ENCODE measurements at regions not wholly inside any gene's neighbourhood (a gene's known extent, or its start where the extent isn't known, plus 50 kb on each side); places are given as distances from the start of the nearest gene placed in this dataset.

DNA sequence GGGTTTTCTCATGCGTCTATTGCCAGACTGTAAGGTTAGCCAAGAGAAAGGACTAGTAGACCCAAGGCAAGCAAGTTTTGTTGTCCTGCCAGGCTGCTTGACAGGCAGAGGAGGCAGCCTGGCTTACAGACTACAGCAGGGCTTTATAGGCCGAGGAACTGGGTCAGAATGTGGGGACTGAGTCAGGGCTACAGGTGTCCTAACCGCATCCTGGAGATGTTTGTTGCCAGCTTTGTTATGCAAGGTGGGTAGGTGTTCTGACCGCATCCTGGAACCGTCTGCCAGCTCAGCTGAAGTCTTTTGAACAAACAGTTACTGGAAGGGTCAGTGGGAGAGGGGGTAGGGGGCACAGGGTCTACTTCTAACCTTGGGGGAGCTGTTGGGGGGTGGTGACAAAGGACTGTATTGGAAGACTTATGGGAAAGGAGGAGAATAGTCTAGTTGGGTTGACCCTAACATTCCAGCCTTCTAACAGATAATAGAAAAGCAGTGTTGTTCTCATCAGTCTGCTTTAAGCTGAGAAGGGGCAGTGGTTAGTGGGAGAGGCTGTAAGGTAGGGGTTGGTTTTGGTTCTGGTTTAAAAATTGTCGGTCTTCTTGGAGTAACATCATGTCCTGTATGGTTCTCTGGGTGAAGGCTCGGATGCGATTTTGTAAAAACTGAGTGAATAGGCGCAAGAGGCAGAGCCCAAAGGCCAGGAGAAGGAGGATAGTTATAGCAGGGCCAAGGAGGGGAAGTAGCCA, 913.8 kb upstream of the SLITRK5 start:
- peak; percentile 58 for DNase-seq

DNA sequence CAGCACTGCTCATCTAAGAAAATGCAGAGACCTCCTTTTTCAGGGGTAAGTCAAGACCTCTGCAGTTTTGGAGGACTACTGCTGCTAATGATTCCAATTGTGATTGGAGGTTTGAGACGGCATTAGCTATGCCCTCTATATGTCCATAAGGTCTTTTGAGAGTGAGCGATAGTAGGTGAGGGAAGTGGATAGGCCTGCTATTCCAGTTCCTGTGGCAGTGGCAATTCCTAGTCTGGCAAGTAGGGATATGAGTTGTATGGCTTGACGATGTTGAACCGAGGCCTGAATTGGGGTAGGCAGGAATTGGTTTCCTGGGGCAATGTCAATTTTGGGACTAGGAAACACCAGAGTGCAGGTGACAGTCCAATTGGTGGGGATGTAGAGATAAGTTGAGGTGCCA, 913.1 kb upstream of the SLITRK5 start:
- no peak for DNase-seq

DNA sequence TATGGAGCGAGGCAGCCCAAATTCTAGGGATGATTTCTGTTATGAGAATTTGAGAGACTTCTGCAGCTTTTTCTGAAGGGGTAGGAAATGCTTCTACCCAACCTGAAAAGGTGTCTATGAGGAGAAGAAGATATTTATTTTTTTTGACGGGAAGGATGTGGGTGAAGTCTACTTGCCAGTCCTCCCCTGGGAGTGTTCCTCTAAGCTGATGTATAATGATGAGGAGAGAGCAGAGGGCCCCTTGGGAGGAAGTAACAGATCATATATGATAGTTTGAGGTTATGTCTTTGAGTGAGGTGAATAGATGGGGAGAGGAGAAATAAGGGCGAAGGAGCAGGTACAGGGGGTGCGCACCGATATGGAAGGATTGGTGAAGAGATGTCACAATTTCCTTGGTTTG, 910.6 kb upstream of the SLITRK5 start:
- DNase-seq = no peak

DNA sequence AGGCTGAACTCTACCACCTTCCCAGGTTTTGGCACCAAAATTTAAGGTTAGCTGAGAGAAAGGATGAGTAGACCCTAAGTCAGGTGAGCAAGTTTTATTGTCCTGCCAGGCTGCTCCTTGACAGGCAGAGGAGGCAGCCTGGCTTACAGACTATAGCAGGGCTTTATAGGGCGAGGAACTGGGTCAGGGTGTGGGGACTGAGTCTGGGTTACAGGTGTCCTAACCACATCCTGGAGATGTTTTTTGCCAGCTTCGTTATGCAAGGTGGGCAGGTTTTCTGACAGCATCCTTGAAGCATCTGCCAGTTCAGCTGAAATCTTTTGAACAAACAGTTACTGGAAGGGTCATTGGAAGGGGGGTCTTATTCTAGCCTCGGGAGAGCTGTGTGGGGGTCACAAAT, 905.7 kb upstream of the SLITRK5 start:
- DNase-seq = no peak

DNA sequence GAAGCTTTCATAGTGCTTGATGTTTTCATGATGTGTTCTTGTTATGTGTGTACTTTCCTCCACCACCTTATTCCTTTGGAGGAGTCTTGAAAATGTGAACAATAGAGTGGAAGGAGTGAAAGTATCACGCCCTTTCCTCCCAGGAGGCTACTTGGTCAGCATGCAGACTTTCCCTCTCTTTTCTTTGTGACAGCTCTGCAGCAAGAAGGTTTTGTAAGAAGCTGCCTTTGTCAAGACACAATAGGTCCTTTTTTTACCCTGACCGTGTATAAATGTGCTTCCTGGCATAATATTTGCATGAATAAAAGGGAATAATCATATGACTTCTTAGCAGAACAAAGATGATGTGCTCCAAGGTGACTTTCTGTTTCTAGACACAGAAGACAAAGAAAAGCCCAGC, 882.6 kb upstream of the SLITRK5 start:
- DNase-seq = no peak

DNA sequence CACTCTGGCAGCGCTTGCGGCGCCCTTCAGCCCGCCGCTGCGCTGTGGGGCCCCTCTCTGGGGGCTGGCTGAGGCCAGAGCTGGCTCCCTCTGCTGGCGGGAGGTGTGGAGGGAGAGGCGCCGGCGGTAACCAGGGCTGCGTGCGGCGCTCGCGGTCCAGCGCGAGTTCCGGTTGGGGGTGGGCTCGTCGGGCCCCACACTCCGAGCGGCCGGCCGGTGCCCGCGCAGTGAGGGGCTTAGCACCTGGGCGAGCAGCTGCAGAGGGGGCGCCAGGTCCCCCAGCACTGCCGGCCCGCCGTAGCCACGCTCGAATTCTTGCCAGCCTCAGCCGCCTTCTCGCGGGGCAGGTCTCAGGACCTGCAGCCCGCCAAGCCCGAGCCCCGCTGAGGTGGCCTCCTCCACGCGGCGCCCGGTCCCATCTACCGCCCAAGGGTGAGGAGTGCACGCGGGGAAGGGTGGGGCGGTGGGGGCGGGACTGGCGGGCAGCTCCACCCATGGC, 879.0 kb upstream of the SLITRK5 start:
- no peak for DNase-seq

DNA sequence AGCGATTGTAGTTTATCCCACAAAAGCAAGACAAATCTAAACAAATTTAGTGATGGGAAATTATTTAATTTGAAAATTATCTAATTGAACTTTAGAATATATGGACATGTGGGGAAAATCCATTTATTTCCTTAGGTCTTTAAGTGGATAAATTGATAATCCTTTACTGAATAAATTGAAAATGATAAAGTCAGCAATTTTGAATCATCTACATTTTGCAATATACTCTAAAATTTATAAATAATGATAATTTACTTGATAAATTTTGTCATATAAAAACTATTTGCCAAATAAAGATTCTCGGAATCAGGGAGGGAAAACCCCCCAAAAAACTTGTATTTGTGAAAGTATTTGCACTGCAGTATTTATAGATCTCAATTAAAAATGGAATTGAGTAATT, 875.3 kb upstream of the SLITRK5 start:
- DNase-seq = no peak

DNA sequence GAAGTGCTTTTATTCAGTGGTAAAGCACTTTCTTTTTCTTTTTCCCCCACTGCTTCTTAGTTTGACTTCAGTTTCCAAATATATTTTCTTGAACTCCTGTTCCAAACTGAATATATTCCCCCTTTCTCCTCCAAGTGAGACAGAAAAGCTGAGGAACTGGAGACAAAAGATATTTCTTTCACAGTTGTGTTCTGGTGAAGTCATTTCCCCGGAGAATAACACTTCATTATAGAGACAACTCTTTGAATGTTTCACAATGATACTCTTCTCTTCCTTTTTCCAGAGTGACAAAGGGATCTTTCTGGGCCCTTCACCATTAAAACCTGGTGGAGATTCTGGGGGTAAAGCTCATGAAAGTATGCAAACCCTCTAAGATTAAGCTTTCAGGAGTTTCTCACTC, 860.8 kb upstream of the SLITRK5 start:
- DNase-seq = no peak

DNA sequence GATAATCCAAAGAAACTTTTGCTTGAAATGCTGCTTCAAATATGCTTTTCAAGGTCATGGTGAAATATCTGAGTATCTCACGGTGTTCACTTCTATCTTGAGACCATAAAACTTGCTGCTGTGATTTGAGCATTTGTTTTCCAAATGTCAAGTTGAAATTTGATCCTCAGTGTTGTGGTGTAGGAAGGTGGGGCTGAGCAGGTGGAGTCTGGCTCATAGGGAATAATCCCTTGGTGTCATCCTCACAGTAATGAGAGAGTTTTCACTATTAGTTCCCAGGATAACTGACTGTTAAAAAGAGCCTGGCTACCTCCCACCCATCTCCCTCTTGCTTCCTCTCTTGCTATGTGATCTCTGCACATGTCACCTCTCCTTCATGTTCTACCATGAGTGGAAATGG, 858.0 kb upstream of the SLITRK5 start:
- no peak for DNase-seq

DNA sequence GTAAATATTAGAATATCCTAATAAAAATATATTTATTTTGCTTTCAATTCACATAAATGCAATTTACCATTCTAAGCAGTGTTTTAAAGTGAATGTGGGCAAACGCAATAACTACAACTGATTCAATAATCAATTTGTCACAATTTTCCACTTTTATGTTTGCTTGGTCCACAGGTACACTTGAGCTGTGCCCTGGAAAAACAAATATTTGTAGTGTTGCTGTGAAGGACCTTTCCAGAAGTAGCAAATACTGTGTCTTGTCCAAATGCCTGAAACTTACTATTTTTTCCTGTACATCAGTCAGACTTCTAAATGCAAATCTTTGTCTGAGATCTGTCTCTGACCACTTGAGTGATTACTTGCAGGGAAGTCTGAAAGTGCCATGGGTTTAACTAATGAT, 845.8 kb upstream of the SLITRK5 start:
- DNase-seq = no peak

DNA sequence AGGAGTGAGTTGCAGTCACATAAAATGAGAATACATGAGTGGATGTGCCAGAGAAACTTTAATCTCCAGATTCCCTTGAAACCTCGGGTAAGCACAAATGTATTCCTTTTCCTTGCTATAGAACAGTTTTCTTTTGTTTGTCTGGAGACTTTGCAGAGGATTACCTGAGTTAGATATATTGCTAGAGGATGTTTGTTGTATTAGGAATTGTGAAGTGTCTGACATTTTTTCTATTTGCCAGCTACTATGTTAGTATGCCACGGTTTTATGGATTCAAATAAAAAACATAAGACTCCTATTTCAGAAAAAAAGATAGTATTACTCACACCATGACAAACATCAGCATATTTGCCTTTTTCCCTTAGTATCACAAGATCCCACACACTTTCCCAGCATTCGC, 844.9 kb upstream of the SLITRK5 start:
- DNase-seq = no peak

DNA sequence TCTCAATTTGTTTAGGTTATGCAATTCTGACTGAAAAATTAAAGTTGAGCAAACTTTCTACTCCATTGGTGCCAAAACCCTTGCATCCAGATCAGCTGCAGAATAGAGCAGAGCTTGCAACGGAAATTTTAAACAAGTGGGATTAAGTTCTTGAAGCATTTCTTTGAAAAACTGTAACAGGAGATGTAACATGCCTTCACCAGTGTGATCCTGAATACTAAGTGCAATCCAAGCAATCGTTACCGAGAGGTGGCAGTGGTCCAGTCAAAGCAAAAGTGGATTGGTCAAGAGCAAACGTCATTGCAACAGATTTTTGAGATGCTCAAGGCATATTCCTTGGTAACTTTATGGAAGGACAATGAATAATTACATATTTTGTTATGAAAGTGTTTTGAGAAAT, 841.1 kb upstream of the SLITRK5 start:
- DNase-seq = no peak

DNA sequence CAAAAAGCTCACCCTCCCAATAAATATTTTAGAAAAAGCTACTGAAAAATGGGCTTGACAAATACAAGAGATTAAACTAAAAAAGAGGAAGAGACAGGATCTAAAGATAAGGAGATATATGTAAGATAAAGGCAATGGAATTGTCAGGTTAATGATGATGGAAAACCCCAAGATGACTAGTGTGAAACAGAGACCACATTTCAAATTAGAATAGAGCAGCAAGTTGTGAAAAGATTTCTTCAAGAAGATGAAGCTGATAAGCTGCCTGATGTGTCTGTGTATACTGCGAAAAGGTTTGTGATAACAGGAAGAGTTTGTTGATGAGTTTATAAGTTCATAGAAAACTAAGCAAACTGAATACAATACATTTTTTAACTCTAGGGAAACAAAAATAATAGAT, 840.1 kb upstream of the SLITRK5 start:
- no peak for DNase-seq

DNA sequence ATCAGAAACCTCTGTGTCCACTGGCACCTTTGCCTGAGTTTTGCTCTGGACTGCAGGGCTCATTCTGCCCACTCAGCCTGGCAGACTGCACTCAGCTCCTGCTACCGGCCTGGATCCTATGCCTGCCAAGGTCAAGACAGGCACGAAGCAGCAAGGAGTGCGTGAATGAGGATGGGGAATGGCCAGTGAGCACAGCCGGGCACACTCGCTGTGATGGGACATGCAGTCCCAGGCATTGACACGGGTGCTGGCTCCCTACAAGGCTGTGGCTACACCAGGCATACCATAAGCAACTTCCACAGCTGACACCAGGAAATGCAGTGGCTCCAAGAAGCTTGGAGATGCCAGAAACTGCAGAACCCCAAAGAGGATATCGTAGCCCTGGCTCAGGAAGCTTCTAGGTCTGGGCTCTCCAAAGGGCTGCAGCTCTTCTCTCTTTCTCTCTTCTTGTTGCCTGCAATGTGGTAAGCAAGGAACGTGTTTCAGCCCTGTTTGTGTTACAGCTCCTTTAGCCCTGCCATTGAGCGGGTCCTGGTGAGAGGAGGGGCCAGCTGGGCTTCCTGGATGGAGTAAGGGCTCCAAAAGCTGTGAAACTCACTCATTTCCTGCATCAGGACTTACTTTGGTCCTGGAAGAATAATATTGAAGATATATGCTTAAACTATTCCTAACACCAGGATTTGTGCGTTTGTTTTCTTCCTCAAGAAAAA, 832.6 kb upstream of the SLITRK5 start:
- peak; percentile 68 for DNase-seq

DNA sequence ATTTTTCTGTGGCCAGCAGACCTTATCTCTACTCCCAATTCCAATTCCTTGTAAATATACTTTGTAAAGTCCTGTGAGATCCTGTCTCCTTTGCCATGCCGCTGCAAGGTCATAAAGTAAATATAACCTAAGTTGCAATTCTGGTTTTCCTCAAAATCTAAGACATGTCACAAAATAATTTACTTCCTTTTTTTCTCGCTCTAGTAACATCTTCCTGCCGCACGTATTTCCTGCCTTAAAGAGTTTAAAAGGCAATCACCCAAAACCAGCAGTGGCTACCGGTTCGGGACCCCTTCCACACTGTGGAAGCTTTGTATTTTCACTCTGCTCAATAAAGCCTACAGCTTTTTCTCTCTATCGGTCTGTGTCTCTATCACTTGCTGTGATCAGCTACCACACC, 832.0 kb upstream of the SLITRK5 start:
- no peak for DNase-seq

DNA sequence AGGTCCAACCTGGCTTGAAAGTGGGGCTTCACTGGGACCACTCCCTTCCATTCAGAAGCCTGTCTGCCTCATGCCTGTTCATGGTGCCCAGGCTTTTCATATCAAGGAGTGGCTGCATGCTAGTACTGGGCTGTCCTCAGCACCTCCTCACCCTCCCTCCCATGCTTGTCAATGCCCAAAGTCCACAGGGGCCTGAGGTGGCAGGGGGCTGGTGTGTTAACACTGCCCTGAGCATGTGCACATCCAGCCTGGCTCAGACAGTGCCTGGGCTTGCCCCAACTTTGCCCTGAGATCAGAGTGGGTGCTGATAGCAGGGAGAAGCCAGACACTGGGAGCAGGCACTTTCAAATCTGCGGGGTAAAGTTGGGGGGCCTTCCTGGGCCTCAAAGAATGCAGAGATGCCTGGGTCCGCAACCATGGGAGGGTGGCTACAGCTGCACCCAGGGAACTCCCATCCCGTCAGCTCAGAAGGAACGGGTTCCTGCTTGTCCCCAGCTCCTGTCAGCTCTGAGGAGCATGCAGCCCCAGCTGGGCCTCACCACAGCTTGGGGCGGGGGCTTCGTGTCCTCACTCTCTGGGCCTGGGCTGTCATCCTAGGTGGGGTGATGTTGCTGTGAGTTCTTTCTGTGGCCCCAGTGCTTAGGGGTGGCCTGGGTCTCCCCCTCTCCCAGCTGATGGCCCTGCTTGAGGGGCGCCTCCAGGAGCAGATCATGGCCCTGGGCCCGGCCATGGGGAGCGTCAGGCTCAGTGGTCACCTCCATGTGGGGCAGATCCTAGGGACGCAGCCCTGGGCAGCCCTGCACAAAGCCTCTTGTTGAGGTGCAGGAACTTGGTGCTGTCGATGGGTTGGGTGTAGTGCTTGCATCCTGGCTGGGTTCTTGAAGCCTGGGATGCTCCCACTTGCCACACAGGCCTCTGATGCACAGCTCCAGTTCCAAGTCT, 830.6 kb upstream of the SLITRK5 start:
- no peak for DNase-seq

DNA sequence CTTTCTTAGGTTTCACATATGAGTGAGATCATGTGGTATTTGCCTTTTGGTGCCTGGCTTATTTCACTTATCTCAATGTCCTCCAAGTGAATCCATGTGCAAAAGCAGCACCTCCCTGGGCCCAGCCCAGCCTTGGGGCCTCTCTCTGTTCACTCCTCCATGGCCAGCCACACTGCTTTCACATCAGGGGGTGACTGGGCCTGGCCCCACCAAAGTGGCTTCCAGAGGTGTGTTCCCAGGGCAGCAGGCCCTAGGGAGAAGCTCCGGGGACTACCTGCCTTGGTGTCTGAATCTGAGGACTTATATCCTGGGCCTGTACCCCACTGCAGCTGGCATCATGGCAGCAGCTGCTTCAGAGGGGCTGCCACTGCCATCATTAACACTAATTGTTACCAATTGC, 829.9 kb upstream of the SLITRK5 start:
- no peak for DNase-seq

DNA sequence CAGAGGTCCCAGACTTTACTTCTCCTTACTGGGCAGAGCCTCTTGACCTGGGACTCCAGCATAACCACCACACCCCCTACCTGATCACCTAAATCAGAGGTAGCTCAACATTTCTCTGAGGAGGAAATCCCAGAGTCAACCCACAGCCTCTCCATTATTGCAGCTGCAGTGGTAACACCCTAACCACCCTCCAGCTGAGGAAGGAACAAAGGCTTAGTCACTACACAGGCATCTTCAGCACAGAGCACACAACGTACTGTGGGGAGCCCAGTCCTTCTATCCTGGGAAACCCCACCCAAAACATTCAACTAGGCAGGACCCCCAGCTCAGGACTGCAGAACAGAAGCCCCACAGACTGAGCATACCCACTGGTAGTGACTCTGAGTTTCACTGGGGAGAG, 824.7 kb upstream of the SLITRK5 start:
- no peak for DNase-seq

DNA sequence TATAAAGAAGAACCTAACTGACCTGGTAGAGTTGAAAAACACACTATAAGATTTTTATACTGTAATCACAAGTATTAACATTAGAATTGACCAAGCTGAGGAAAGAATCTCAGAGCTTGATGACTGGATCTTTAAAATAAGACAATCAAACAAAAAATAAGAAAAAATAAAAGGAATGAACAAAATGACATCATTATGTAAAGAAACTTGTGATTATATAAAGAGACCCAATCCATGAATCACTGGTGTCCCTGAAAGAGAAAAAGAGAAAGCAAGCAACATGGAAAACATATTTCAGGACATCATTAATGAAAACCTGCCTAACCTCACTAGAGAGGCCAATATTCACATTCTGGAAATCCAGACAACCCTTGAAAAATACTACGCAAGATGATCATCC, 822.5 kb upstream of the SLITRK5 start:
- no peak for DNase-seq

DNA sequence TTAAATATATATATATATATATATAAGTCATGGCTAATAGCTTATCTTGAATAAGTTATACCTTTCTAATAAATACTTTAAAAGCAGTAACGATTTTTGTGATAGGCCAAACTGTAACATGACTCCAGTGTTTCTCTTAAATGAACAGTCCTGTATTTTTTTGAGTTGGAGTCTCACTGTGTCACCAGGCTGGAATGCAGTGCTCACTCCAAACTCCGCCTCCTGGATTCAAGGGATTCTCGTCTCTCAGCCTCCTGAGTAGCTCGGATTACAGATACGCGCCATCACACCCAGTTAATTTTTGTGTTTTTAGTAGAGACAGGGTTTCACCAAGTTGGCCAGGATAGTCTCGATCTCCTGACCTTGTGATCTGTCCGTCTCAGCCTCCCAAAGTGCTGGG, 814.2 kb upstream of the SLITRK5 start:
- DNase-seq = peak; percentile 83

DNA sequence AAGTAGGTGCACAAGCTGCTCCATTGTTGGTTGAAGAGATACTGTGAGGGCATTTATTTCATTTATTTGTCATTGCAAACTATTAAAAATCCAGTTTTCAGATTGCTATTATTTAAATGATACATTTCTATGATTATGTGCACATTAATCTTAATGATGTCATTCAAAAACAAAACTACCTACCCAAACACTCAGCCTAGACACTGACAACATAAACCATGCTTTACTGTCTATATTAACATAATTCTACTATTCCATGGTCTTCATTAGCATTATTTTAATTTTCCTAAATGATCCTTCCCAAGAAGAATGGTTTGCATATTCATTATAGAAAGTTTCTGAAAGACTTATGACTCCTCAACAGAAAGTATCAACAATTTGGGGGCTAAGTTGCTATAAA, 813.0 kb upstream of the SLITRK5 start:
- DNase-seq = no peak

DNA sequence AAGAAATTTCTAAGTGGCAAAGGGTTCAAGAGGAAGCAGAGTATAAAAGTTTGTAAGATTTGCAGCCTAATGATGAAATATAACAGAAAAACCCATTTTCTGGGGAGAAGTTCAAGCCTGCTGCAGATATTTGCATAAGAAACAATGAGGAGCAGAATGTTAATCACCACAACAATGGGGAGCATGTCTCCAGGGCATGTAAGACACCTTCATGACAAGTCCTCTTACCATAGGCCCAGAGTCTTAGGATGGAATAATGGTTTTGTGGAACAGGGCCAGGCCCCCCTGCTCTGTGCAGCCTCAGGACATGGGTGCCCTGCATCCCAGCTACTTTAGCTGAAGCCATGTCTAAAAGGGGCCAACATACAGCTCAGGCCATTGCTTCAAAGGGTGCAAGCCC, 809.0 kb upstream of the SLITRK5 start:
- DNase-seq = no peak

DNA sequence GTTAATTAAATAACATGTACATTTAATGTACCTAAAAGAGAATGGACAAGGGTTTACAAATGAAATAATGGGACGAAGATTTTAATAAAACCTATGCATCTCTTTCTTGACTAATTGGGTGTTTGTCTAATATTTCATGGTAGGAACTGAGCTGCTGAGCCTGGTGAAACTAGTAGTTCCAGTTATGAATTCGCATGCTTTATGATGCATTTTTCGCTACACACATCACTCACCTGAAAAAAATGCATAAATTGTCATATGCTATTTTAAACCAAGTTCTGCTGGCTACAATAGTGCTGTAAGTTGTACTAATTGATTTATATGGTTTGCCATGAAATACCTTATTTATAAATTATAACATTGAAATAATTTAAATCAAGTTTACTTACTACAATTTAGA, 806.8 kb upstream of the SLITRK5 start:
- no peak for DNase-seq

DNA sequence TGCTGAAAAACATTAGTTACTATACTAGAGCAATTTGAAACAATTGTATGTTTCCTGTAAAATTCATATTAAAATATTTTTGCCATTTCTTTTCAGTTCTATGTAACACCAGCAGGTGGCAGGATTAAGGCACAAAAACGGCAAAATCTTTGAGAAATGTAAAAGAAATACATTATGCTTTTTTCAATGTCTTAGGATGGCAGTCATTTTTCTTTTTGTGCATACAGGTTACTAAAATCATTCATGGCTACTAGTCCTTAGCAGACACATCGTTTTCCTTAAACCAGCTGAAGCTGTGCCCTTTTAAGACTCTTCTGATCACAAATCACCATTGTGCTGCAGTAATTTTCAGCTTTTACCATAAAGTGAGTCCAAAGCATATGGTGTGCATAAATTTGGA, 800.7 kb upstream of the SLITRK5 start:
- DNase-seq = no peak

Data from islet precursor cell (in vitro differentiated cells).